ENCODE measurements at regions not wholly inside any gene's neighbourhood (a gene's known extent, or its start where the extent isn't known, plus 50 kb on each side); places are given as distances from the start of the nearest gene placed in this dataset.
"Not testable (repeated sequence)": the region's sequence is repeated elsewhere in the genome, so short reads cannot be mapped to it uniquely, and the experiment has no call there.

DNA sequence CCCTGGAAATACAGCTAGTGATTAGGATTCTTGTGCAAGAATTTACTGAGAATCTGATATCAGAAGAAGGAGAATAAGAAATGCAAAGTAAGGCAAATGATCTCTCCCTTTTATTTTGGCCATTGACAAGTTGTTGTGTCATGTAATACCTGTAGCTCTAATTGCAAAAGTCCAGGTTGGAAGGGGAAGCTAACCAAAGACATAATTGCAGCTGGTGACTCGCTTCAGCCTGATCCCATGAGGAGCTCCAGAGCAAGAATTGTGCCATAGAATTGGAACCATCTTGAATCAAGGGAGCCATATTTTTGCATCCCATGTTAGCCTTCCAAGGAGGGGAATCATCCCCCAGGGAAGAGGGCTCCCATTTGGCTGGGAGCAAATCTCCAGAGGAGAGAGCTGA is 149.6 kb upstream of the MOCS2 start:
- TF ChIP-seq, protein P1, sequence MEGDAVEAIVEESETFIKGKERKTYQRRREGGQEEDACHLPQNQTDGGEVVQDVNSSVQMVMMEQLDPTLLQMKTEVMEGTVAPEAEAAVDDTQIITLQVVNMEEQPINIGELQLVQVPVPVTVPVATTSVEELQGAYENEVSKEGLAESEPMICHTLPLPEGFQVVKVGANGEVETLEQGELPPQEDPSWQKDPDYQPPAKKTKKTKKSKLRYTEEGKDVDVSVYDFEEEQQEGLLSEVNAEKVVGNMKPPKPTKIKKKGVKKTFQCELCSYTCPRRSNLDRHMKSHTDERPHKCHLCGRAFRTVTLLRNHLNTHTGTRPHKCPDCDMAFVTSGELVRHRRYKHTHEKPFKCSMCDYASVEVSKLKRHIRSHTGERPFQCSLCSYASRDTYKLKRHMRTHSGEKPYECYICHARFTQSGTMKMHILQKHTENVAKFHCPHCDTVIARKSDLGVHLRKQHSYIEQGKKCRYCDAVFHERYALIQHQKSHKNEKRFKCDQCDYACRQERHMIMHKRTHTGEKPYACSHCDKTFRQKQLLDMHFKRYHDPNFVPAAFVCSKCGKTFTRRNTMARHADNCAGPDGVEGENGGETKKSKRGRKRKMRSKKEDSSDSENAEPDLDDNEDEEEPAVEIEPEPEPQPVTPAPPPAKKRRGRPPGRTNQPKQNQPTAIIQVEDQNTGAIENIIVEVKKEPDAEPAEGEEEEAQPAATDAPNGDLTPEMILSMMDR (conservative IDR thresholded peaks at IDR 0.05; ENCODE audit: control insufficient read depth, insufficient read depth, low read depth, low read length) = no peak
- DNase-seq (ENCODE audit: low read depth) = no peak
- no peak overlapping the region for H3K4me3 ChIP-seq (ENCODE audit: control insufficient read depth, low read depth, low read length)

DNA sequence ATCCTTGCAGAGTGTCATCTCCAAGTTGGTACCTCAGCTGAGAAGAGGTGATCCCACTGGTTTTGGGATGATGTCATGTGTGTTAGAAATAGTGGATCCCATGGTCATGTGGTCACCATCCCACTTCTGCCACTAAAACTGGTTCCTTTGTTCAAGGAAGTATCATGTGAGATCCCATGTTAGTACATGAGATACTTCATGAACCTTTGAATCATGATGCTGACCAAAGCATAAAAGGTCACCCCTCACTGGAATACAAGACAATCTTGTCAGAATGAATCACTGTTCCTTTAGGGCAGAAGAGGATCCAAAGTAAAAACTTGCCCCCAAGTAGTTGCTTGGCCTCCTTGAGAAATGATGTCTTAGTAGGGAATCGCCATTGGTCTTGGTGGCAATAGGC is 150.9 kb upstream of the MOCS2 start:
- H3K4me3 ChIP-seq (ENCODE audit: control insufficient read depth, low read depth, low read length) = no peak overlapping the region
- TF ChIP-seq, protein P1 (conservative IDR thresholded peaks at IDR 0.05; ENCODE audit: control insufficient read depth, insufficient read depth, low read depth, low read length) = no peak

DNA sequence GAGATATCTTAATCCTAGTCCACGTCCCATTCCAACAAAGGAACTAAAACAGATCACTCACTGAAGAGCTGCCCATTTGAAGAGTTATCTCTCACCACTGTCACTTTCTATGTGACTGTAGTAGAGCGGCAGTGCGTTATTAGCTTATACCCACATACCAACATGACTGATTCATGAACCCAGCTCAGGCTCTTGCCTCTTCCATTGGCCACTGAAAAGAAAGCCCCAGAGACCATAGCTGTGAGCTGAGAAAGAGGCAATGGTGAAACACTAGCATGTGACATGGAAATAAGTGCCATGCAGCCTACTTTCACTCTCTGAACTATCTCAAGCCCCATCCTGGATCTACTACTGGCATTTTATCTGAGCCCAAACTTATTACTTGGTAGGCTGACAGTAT is 151.7 kb upstream of the MOCS2 start:
- no peak overlapping the region for H3K4me3 ChIP-seq (ENCODE audit: control insufficient read depth, low read depth, low read length)
- TF ChIP-seq, protein P1 (conservative IDR thresholded peaks at IDR 0.05; ENCODE audit: control insufficient read depth, insufficient read depth, low read depth, low read length) = no peak
- DNase-seq (ENCODE audit: low read depth) = peak; percentile 40

More for the DNA sequence above, 150.9 kb upstream of the MOCS2 start:
- no peak for DNase-seq (ENCODE audit: low read depth)

DNA sequence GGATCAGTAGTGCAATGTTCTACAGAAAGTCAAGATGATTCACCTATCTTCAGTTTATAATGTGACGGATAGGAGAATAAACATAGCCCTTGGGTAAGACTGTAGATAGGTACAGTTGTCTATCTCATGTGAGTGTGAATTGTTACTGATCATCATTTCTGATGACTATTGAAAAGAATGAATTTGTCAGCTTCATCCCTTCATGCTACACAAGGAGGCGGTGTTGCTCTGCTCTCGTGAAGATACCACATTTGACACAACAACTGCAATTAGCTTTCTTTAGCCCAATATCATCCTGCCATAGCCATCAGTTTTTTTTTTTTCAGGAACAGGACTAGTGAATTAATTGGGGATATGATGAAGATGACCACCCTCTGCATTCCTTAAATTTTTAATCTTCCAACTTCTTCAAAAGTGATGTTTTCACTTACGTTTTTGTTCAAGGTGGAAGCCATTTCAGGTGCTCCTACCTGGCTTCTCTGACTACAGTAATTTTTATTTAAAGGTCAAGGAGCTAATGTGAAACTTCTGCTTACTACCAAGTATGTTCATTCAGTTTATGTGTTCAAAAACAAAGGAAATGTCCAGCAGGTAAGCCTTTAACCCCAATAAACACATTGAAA is 152.9 kb upstream of the MOCS2 start:
- no peak overlapping the region for H3K4me3 ChIP-seq (ENCODE audit: control insufficient read depth, low read depth, low read length)
- peak; percentile 75 for DNase-seq (ENCODE audit: low read depth)
- TF ChIP-seq, protein P1 (conservative IDR thresholded peaks at IDR 0.05; ENCODE audit: control insufficient read depth, insufficient read depth, low read depth, low read length) = peak; percentile 84

DNA sequence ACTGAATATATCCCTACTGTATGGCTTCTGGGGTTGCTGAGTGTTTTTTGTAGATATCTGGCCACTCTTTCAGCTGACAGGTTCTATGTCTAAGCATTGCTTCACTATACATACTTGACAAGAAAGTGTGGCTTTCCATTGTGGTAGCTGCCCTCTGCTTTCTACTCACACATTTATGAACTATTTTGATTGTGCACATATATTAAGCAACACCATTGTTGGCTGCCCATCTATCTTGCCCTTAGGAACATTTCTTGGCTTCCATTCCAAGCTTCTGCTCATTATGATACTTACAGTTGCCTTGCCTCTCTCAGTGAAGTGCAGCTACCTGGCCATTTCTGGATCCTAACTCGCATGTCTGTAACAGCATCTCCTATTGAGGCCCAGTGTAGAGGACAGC is 153.6 kb upstream of the MOCS2 start:
- no peak overlapping the region for H3K4me3 ChIP-seq (ENCODE audit: control insufficient read depth, low read depth, low read length)
- no peak for DNase-seq (ENCODE audit: low read depth)
- TF ChIP-seq, protein P1 (conservative IDR thresholded peaks at IDR 0.05; ENCODE audit: control insufficient read depth, insufficient read depth, low read depth, low read length) = no peak

DNA sequence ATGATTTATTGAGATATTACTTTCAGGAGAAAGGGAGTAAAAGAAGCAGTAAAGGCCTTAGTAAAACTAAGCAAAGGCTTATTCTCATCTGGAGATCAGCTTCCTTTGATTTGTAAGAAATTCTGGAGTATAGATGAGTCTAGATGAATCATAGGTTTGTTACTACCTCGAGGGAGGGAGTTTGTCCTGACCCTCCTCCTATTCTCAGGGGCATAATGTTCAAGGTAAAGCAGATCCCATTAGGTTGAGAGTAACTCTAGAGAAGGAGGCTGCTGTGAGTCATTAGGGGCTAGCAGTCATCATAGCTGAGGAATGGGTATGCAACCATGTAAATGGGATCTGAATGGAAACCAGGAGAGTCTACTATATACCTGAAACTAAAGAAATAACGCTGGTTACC is 155.5 kb upstream of the MOCS2 start:
- peak; percentile 43 for DNase-seq (ENCODE audit: low read depth)
- TF ChIP-seq, protein P1 (conservative IDR thresholded peaks at IDR 0.05; ENCODE audit: control insufficient read depth, insufficient read depth, low read depth, low read length) = no peak
- no peak overlapping the region for H3K4me3 ChIP-seq (ENCODE audit: control insufficient read depth, low read depth, low read length)

DNA sequence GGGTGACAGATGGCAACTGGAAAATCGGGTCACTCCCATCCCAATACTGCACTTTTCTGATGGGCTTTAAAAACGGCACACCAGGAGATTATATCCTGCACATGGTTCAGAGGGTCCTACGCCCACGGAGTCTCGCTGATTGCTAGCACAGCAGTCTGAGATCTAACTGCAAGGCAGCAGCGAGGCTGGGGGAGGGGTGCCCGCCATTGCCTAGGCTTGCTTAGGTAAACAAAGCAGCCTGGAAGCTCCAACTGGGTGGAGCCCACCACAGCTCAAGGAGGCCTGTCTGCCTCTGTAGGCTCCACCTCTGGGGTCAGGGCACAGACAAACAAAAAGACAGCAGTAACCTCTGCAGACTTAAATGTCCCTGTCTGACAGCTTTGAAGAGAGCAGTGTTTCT is 158.7 kb upstream of the MOCS2 start:
- DNase-seq (ENCODE audit: low read depth); H3K4me3 ChIP-seq (ENCODE audit: control insufficient read depth, low read depth, low read length): not testable (repeated sequence)
